T-cell (primary cell): ENCODE measurements at regions not wholly inside any gene's neighbourhood (a gene's known extent, or its start where the extent isn't known, plus 50 kb on each side); places are given as distances from the start of the nearest gene placed in this dataset.

Experiments
- ATAC-seq, 4 experiments: fragments of 200-7000 bp in 3 of 4; fragments of 150-1000 bp in 1 of 4; cut with Tn5 transposase; replicated peaks in 1 of 4; 1 replicate in 3 of 4; 2 replicates in 1 of 4; pipeline ENCODE4 v1.10.0; 2021; ENCODE audit warnings: moderate library complexity in 3 of 4, mild to moderate bottlenecking in 2 of 4, moderate number of reproducible peaks in 1 of 4
- CTCF ChIA-PET, 2 donors: fragments of 300-600 bp; sonication (Branson Sonifier 250); formaldehyde crosslinking; loops; one replicate each; lab custom pipeline; 2022; ENCODE audit warnings: antibody characterized with exemption in 2 of 2; lab: Charles Lee
- POLR2A ChIA-PET, 2 donors: fragments of 300-600 bp; sonication (Branson Sonifier 250); formaldehyde crosslinking; loops; one replicate each; lab custom pipeline; 2022; ENCODE audit warnings: antibody characterized with exemption in 2 of 2; lab: Charles Lee
- DNase-seq, 35 experiments: peaks; one replicate each; pipeline versions ENCODE4 v3.0.0 to v3.0.0-alpha.2; 2013 to 2023
- H3K27ac ChIP-seq: one replicate; pipeline ENCODE4 v1.5.1; 2013; ENCODE audit warnings: low read length
- H3K27me3 ChIP-seq, 2 experiments: replicated peaks in 1 of 2; 1 replicate in 1 of 2; 2 replicates in 1 of 2; pipeline versions ENCODE4 v1.6.1 to v1.7.0; 2013; ENCODE audit warnings: low read length in 1 of 2, mixed read lengths in 1 of 2; ENCODE audit not compliant: control insufficient read depth in 2 of 2, insufficient read depth in 2 of 2; ENCODE audit errors: extremely low read depth in 1 of 2
- H3K36me3 ChIP-seq, 2 donors: 1 replicate in 1 of 2; 2 replicates in 1 of 2; pipeline versions ENCODE4 v1.6.1 to v1.7.0; 2013; ENCODE audit warnings: low read length in 1 of 2; ENCODE audit not compliant: control insufficient read depth in 2 of 2, insufficient read depth in 1 of 2; ENCODE audit errors: extremely low read depth in 1 of 2
- H3K4me1 ChIP-seq, 2 experiments: 1 replicate in 1 of 2; 2 replicates in 1 of 2; pipeline versions ENCODE4 v1.6.1 to v1.7.0; 2013; ENCODE audit warnings: low read length in 2 of 2, mixed read lengths in 1 of 2; ENCODE audit not compliant: insufficient read depth in 2 of 2, control insufficient read depth in 1 of 2; ENCODE audit errors: extremely low read depth in 1 of 2
- H3K4me3 ChIP-seq, 2 donors: 1 replicate in 1 of 2; 2 replicates in 1 of 2; pipeline versions ENCODE4 v1.5.1 to v1.7.0; 2013; ENCODE audit warnings: mild to moderate bottlenecking in 2 of 2, low read length in 1 of 2, moderate library complexity in 1 of 2; ENCODE audit not compliant: control insufficient read depth in 1 of 2; ENCODE audit errors: extremely low read depth in 1 of 2
- H3K9me3 ChIP-seq: 2 replicates; pipeline ENCODE4 v1.7.0; 2013
- H3K27ac Mint-ChIP-seq, 2 donors: one replicate each; pipeline ENCODE4 v1.8.0; 2020 to 2021; ENCODE audit warnings: mild to moderate bottlenecking in 2 of 2, mixed read lengths in 2 of 2
- H3K27me3 Mint-ChIP-seq, 2 donors: one replicate each; pipeline ENCODE4 v1.8.0; 2021 to 2022; ENCODE audit warnings: mixed read lengths in 2 of 2
- H3K36me3 Mint-ChIP-seq: one replicate; pipeline ENCODE4 v1.8.0; 2021; ENCODE audit warnings: mixed read lengths
- H3K4me1 Mint-ChIP-seq, 3 donors: one replicate each; pipeline ENCODE4 v1.8.0; 2020 to 2022; ENCODE audit warnings: mixed read lengths in 3 of 3, mild to moderate bottlenecking in 1 of 3
- H3K4me3 Mint-ChIP-seq, 3 donors: one replicate each; pipeline ENCODE4 v1.8.0; 2020 to 2022; ENCODE audit warnings: mild to moderate bottlenecking in 3 of 3, mixed read lengths in 3 of 3, moderate library complexity in 3 of 3
- H3K9me3 Mint-ChIP-seq, 3 donors: one replicate each; pipeline ENCODE4 v1.8.0; 2020 to 2022; ENCODE audit warnings: mixed read lengths in 3 of 3
- WGBS: methylation state at CpG from one replicate; pipeline ENCODE4 v1.1.5; 2013; ENCODE audit warnings: missing lambda C conversion rate; ENCODE audit not compliant: insufficient coverage; 5-methylcytosine and 5-hydroxymethylcytosine counted together

DNA sequence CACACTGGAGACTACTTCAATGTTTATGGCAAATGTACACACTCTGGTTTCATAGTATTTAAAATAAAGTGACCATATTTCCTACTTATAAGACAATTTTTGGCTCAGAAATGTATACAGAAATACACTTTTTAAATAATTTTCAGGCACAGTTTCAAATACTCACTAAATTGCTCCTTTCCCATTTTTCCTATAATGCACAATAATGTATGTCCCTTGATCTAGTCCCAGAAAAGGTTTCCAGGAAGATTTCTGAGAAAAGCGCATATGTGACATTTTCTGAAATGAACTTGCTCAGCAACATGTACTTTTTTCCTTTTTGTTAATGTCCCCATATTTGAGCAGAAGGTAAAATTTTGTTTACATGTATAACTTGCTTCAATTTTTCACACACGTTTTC lies 591.4 kb downstream of the CD109 start:
- no peak overlapping the region for H3K27ac ChIP-seq
- Mint-ChIP-seq H3K27ac (no peak overlapping the region), H3K4me3 (no peak overlapping the region), H3K9me3 (peaks cover 0 to 10% (median under 1%) of the 10 kb centered on the region in 3 donors), H3K27me3 (no peaks in the 10 kb centered on the region), H3K36me3 (no peaks in the 10 kb centered on the region), H3K4me1 (no peaks in the 10 kb centered on the region)
- no peaks in the 10 kb centered on the region for H3K27me3 ChIP-seq
- ATAC-seq, result no peak
- no peak for DNase-seq
- ChIA-PET POLR2A (no interaction called here), CTCF (no interaction called here)
- H3K4me3 ChIP-seq, result no peak overlapping the region
- H3K4me1 ChIP-seq, result no peaks in the 10 kb centered on the region
- H3K36me3 ChIP-seq, result no peaks in the 10 kb centered on the region
- no CpG with 5 or more reads among the region's 2 CpGs for WGBS
- H3K9me3 ChIP-seq, result no peaks in the 10 kb centered on the region

DNA sequence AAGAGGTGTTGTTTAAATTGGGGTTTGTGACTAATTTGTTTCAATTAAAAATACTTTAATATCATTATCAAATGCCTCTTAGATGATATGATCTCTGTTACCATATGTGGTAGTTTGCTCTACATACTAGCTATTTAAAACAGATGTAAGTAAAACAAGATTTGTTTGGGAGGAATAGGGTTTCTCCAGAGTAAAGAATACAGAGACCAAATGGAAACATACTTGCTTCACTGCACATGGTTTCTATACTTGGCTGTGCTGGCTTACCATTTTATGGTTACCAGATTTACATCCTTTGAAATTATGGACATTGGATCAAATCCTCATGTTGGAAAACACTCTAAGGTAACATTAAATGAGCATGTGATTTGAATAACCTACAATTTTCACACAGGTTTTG lies 588.3 kb downstream of the CD109 start:
- POLR2A ChIA-PET, result interaction anchor here in 1 of 2 donors (0.5 kb wide), 1 partner anchor 17 kb away, joined by 3 read pairs; no protein-coding TSS in a partner anchor
- H3K27ac Mint-ChIP-seq, result no peak overlapping the region
- H3K27ac ChIP-seq, result no peak overlapping the region
- DNase-seq (no peak), ATAC-seq (no peak)
- no peaks in the 10 kb centered on the region for H3K4me1 ChIP-seq
- H3K27me3 Mint-ChIP-seq, result no peaks in the 10 kb centered on the region
- CTCF ChIA-PET, result no interaction called here
- peaks cover 2 to 22% (median 14%) of the 10 kb centered on the region in 3 donors for H3K9me3 Mint-ChIP-seq
- H3K27me3 ChIP-seq, result no peaks in the 10 kb centered on the region
- no peaks in the 10 kb centered on the region for H3K36me3 ChIP-seq
- H3K4me3 Mint-ChIP-seq, result no peak overlapping the region
- H3K4me1 Mint-ChIP-seq, result no peaks in the 10 kb centered on the region
- no peaks in the 10 kb centered on the region for H3K9me3 ChIP-seq
- no peaks in the 10 kb centered on the region for H3K36me3 Mint-ChIP-seq
- H3K4me3 ChIP-seq, result no peak overlapping the region

DNA sequence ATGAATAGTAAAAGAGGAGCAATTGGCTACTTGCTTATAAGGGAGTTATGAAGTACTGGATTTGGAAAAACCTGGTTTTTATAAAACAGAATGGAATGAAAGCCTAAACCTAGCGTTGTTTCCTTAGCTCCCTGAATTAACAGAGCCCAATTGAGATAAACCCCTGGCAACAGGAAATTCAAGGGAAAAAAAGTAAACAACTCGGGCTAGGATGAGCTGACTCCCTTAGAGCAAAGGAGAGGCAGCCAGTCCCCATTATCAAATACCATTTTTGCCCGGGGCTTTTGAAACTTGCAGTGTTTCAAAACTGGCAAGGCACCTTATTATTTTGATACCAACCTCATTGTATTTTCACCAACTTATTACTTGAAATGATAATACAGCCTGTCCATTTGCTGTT lies 587.5 kb downstream of the CD109 start:
- peaks cover 2 to 22% (median 14%) of the 10 kb centered on the region in 3 donors for H3K9me3 Mint-ChIP-seq
- no peak overlapping the region for H3K4me3 ChIP-seq
- H3K4me3 Mint-ChIP-seq, result no peak overlapping the region
- no peaks in the 10 kb centered on the region for H3K4me1 ChIP-seq
- no peak for ATAC-seq
- no peaks in the 10 kb centered on the region for H3K27me3 ChIP-seq
- no peaks in the 10 kb centered on the region for H3K27me3 Mint-ChIP-seq
- no peaks in the 10 kb centered on the region for H3K36me3 Mint-ChIP-seq
- WGBS, result 60% methylated on average over 1 of the region's 3 CpGs
- no peak for DNase-seq
- H3K4me1 Mint-ChIP-seq, result no peaks in the 10 kb centered on the region
- no peaks in the 10 kb centered on the region for H3K36me3 ChIP-seq
- CTCF ChIA-PET, result no interaction called here
- POLR2A ChIA-PET, result interaction anchor here (0.6 kb wide), 2 partner anchors 45 to 64 kb away, joined by 3 read pairs; no protein-coding TSS in a partner anchor
- H3K27ac Mint-ChIP-seq, result no peak overlapping the region
- H3K27ac ChIP-seq, result no peak overlapping the region
- H3K9me3 ChIP-seq, result no peaks in the 10 kb centered on the region

DNA sequence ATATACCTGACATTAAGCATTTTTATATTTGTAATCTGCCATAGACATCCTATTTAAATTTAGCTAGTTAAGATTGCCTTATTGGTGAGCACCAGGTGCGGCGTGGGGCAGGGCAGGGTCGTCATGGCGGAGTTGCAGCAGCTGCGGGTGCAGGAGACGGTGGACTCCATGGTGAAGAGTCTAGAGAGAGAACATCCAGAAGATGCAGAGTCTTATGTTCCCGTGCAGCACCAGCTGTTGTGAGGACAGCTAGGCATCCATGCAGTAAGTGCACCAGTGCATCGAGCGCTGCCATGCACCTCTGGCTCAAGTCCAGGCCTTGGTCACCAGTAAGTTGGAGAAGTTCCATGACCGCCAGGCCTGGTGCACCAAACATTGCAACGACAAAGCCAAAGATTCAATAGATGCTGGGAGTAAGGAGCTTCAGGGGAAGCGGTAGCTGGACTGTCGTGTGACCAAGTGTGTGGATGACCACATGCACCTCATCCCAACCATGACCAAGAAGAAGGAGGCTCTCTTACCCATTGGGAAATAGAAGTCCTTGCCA lies 586.2 kb downstream of the CD109 start:
- Mint-ChIP-seq H3K9me3 (peaks cover 2 to 22% (median 14%) of the 10 kb centered on the region in 3 donors), H3K4me3 (no peak overlapping the region), H3K27me3 (no peaks in the 10 kb centered on the region), H3K4me1 (no peaks in the 10 kb centered on the region), H3K27ac (no peak overlapping the region), H3K36me3 (no peaks in the 10 kb centered on the region)
- H3K27ac ChIP-seq, result no peak overlapping the region
- H3K4me3 ChIP-seq, result no peak overlapping the region
- DNase-seq, result no peak
- no peaks in the 10 kb centered on the region for H3K9me3 ChIP-seq
- no peaks in the 10 kb centered on the region for H3K27me3 ChIP-seq
- CTCF ChIA-PET, result no interaction called here
- WGBS, result 96% methylated on average over 11 of the region's 13 CpGs
- POLR2A ChIA-PET, result no interaction called here
- ATAC-seq, result no peak
- H3K36me3 ChIP-seq, result no peaks in the 10 kb centered on the region
- H3K4me1 ChIP-seq, result no peaks in the 10 kb centered on the region

GRCh38 chr6:74280130-74280692 lies 584.2 kb downstream of the CD109 start:
- H3K4me3 ChIP-seq, result no peak overlapping the region
- Mint-ChIP-seq H3K27me3 (no peaks in the 10 kb centered on the region), H3K36me3 (no peaks in the 10 kb centered on the region), H3K9me3 (peaks cover 2 to 20% (median 14%) of the 10 kb centered on the region in 3 donors), H3K4me3 (no peak overlapping the region), H3K4me1 (no peaks in the 10 kb centered on the region), H3K27ac (no peak overlapping the region)
- no peaks in the 10 kb centered on the region for H3K36me3 ChIP-seq
- H3K27me3 ChIP-seq, result no peaks in the 10 kb centered on the region
- WGBS, result 100% methylated on average over 1 of the region's 6 CpGs
- ATAC-seq (no peak), DNase-seq (no peak)
- no peaks in the 10 kb centered on the region for H3K9me3 ChIP-seq
- H3K27ac ChIP-seq, result no peak overlapping the region
- ChIA-PET POLR2A (interaction anchor here in 1 of 2 donors (0.5 kb wide), 1 partner anchor 17 kb away, joined by 3 read pairs; no protein-coding TSS in a partner anchor), CTCF (interaction anchor here in 1 of 2 donors (0.5 to 0.6 kb wide), 2 partner anchors 337 to 1869 kb away, joined by 3 read pairs; no protein-coding TSS in a partner anchor)
- H3K4me1 ChIP-seq, result no peaks in the 10 kb centered on the region

- no peaks in the 10 kb centered on the region for H3K4me1 Mint-ChIP-seq
- Histone ChIP-seq H3K4me1 (no peaks in the 10 kb centered on the region), H3K36me3 (no peaks in the 10 kb centered on the region), H3K4me3 (no peak overlapping the region), H3K27me3 (no peaks in the 10 kb centered on the region), H3K9me3 (no peaks in the 10 kb centered on the region), H3K27ac (no peak overlapping the region)
- no peak overlapping the region for H3K4me3 Mint-ChIP-seq
- no peaks in the 10 kb centered on the region for H3K36me3 Mint-ChIP-seq
- ATAC-seq, result no peak
- no peak for DNase-seq
- ChIA-PET POLR2A (no interaction called here), CTCF (no interaction called here)
- H3K9me3 Mint-ChIP-seq, result peaks cover 2 to 25% (median 21%) of the 10 kb centered on the region in 3 donors
- 93% methylated on average over 4 of the region's 6 CpGs for WGBS
- no peak overlapping the region for H3K27ac Mint-ChIP-seq
- H3K27me3 Mint-ChIP-seq, result no peaks in the 10 kb centered on the region
Measured at GRCh38 chr6:74277777-74278186, 581.8 kb downstream of the CD109 start.
